Adrenal gland (tissue), 5 donors: ENCODE measurements at regions not wholly inside any gene's neighbourhood (a gene's known extent, or its start where the extent isn't known, plus 50 kb on each side); places are given as distances from the start of the nearest gene placed in this dataset.

ENCODE experiments used
- POLR2A ChIP-seq, 2 donors: fragments of 450-650 bp; IDR thresholded peaks; one replicate each; pipeline ENCODE4 v1.6.1; 2017; ENCODE audit warnings: antibody characterized with exemption in 2 of 2, mild to moderate bottlenecking in 2 of 2, moderate library complexity in 1 of 2
- TF ChIP-seq, protein P1 (sequence below), 6 experiments: fragments of 450-650 bp in 4 of 6; fragments of 200-600 bp in 2 of 6; sonication (generic) in 1 of 6; IDR thresholded peaks; 1 replicate in 5 of 6; 2 replicates in 1 of 6; pipeline versions ENCODE4 v1.5.1 to v1.8.0; 2016 to 2021; ENCODE audit warnings: antibody characterized with exemption in 6 of 6, mild to moderate bottlenecking in 2 of 6, moderate library complexity in 1 of 6
- donor health status: DM: no; HTN: no; CAD: no.

DNA sequence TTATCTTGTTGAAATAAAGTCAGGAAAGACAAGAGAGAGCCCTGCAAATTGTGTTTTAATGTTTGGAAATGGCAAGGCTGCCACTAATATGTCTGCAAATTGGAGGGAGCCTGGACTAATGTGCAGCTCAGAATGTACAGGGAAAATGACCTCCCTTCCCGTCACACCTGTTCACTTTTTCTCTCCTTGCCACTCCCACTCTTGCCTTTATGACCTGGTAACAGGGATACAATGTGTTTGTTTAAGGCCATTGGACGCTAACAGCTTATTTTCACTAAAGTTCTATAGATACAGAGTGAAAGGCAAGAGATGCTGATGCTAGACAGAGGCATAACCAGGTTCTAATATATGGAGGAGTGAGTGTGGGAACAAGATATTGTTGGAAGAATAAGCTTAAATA is 203.9 kb downstream of the RAB38 start:
- TF ChIP-seq POLR2A (IDR thresholded peaks at IDR 0.05): no peak
- TF ChIP-seq, protein P1, sequence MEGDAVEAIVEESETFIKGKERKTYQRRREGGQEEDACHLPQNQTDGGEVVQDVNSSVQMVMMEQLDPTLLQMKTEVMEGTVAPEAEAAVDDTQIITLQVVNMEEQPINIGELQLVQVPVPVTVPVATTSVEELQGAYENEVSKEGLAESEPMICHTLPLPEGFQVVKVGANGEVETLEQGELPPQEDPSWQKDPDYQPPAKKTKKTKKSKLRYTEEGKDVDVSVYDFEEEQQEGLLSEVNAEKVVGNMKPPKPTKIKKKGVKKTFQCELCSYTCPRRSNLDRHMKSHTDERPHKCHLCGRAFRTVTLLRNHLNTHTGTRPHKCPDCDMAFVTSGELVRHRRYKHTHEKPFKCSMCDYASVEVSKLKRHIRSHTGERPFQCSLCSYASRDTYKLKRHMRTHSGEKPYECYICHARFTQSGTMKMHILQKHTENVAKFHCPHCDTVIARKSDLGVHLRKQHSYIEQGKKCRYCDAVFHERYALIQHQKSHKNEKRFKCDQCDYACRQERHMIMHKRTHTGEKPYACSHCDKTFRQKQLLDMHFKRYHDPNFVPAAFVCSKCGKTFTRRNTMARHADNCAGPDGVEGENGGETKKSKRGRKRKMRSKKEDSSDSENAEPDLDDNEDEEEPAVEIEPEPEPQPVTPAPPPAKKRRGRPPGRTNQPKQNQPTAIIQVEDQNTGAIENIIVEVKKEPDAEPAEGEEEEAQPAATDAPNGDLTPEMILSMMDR (IDR thresholded peaks at IDR 0.05): no peak
